ENCODE measurements at regions not wholly inside any gene's neighbourhood (a gene's known extent, or its start where the extent isn't known, plus 50 kb on each side); places are given as distances from the start of the nearest gene placed in this dataset.

GRCh38 chr19:31826325-31826724 is 477.1 kb upstream of the TSHZ3 start:
- WGBS (ENCODE audit: missing lambda C conversion rate), result 5% methylated on average over 4 of the region's 4 CpGs
- H3K4me1 ChIP-seq, result no peaks in the 10 kb centered on the region
- CTCF ChIA-PET, result no interaction called here
- no peak for FAIRE-seq
- TF ChIP-seq TFCP2L1 (CRISPR knock-in tag; IDR thresholded peaks at IDR 0.05) (no peak), ELK1 (IDR thresholded peaks at IDR 0.05; ENCODE audit: low read depth, low read length) (no peak), ZC3H11A (IDR thresholded peaks at IDR 0.05) (no peak), MAZ (IDR thresholded peaks at IDR 0.05; ENCODE audit: borderline replicate concordance, low read depth, low read length) (no peak), HMGXB4 (CRISPR knock-in tag; IDR thresholded peaks at IDR 0.05; ENCODE audit: borderline replicate concordance) (no peak), TP53 (CRISPR knock-in tag; IDR thresholded peaks at IDR 0.05) (no peak), POLR2AphosphoS2 (conservative IDR thresholded peaks at IDR 0.05; ENCODE audit: low read length) (no peak), ZNF302 (CRISPR knock-in tag; IDR thresholded peaks at IDR 0.05) (no peak), NPAS2 (CRISPR knock-in tag; IDR thresholded peaks at IDR 0.05; ENCODE audit: borderline replicate concordance) (no peak), NFE2L2 (conservative IDR thresholded peaks at IDR 0.05; ENCODE audit: low read length) (no peak), CBX2 (IDR thresholded peaks at IDR 0.05; ENCODE audit: borderline replicate concordance, low read depth) (no peak), SMC3 (IDR thresholded peaks at IDR 0.05) (no peak), BHLHE40 (IDR thresholded peaks at IDR 0.05; ENCODE audit: low read depth, low read length) (no peak), MYC (IDR thresholded peaks at IDR 0.05; ENCODE audit: borderline replicate concordance, low read length) (no peak), BCL3 (IDR thresholded peaks at IDR 0.05) (no peak), REST (IDR thresholded peaks at IDR 0.05) (no peak), CHD4 (IDR thresholded peaks at IDR 0.05; ENCODE audit: borderline replicate concordance) (no peak), JUN (IDR thresholded peaks at IDR 0.05) (no peak), EP300 (IDR thresholded peaks at IDR 0.05) (no peak)
- DNase-seq (ENCODE audit: low read depth in 1 of 2, low spot score in 1 of 2), result no peak
- ATAC-seq, result no peak
- POLR2A ChIA-PET, result no interaction called here
- peaks cover 4% of the 10 kb centered on the region; the same call in 1 of the 3 replicates for H3K9me3 ChIP-seq
- H3K27ac ChIP-seq, result no peak overlapping the region
- no peak overlapping the region for H3K4me2 ChIP-seq
- no peak overlapping the region for H3K4me3 ChIP-seq

Data from A549 (cell line).